GM23338 (cell line): ENCODE measurements at regions not wholly inside any gene's neighbourhood (a gene's known extent, or its start where the extent isn't known, plus 50 kb on each side); places are given as distances from the start of the nearest gene placed in this dataset.

Experiments used
- CREB1 ChIP-seq: fragments of 250-450 bp; sonication (Bioruptor Pico); IDR thresholded peaks from 2 replicates; pipeline ENCODE4 v1.5.0; 2020; ENCODE audit warnings: low read depth, mild to moderate bottlenecking, moderate library complexity
- CTCF ChIP-seq, 2 experiments: fragments of 200-600 bp in 1 of 2; sonication (generic) in 1 of 2; conservative IDR thresholded peaks; 2 replicates each; pipeline versions ENCODE4 v1.5.1 to v1.6.1; 2016 to 2017; ENCODE audit warnings: antibody characterized with exemption in 2 of 2, low read depth in 2 of 2, mild to moderate bottlenecking in 2 of 2, moderate library complexity in 1 of 2
- ETS1 ChIP-seq: IDR thresholded peaks from 2 replicates; pipeline ENCODE4 v1.6.1; 2016; ENCODE audit warnings: antibody characterized with exemption
- EZH2 ChIP-seq: fragments of 200-600 bp; sonication (generic); IDR thresholded peaks from one replicate; pipeline ENCODE4 v1.8.0; 2017; ENCODE audit warnings: antibody characterized with exemption, mild to moderate bottlenecking, low read depth; ENCODE audit not compliant: unreplicated experiment
- EZH2phosphoT487 ChIP-seq: fragments of 200-600 bp; sonication (generic); IDR thresholded peaks from one replicate; pipeline ENCODE4 v1.8.1; 2018; ENCODE audit warnings: antibody characterized with exemption; ENCODE audit not compliant: unreplicated experiment
- JUNB ChIP-seq: IDR thresholded peaks from one replicate; pipeline ENCODE4 v1.6.1; 2016; ENCODE audit warnings: antibody characterized with exemption; ENCODE audit not compliant: unreplicated experiment
- POLR2AphosphoS5 ChIP-seq: IDR thresholded peaks from 2 replicates; pipeline ENCODE4 v1.6.1; 2016; ENCODE audit warnings: antibody characterized with exemption, low read depth
- REST ChIP-seq: IDR thresholded peaks from one replicate; pipeline ENCODE4 v1.6.1; 2018; ENCODE audit warnings: antibody characterized with exemption; ENCODE audit not compliant: unreplicated experiment
- ZNF114 ChIP-seq: fragments of 250-450 bp; sonication (Bioruptor Pico); IDR thresholded peaks from 2 replicates; pipeline ENCODE4 v1.5.0; 2020; ENCODE audit warnings: mild to moderate bottlenecking, moderate library complexity
- ZNF331 ChIP-seq: fragments of 250-450 bp; sonication (Bioruptor Pico); IDR thresholded peaks from 2 replicates; pipeline ENCODE4 v1.5.0; 2020; ENCODE audit warnings: low read depth, mild to moderate bottlenecking, moderate library complexity

- TF ChIP-seq POLR2AphosphoS5 (no peak), CTCF (conservative IDR thresholded peaks at IDR 0.05; ENCODE audit: low read depth in 2 of 2) (no peak), REST (no peak), ZNF331 (CRISPR knock-in tag) (no peak), EZH2 (no peak), EZH2phosphoT487 (no peak), ETS1 (no peak), JUNB (no peak), ZNF114 (CRISPR knock-in tag) (no peak), CREB1 (CRISPR knock-in tag) (no peak)
Measured at GRCh38 chr5:62742207-62742606, 163.6 kb downstream of the LRRC70 start.
